ENCODE measurements at regions not wholly inside any gene's neighbourhood (a gene's known extent, or its start where the extent isn't known, plus 50 kb on each side); places are given as distances from the start of the nearest gene placed in this dataset.

GRCh38 chr4:73317092-73317491, 58.5 kb upstream of the ANKRD17 start (continued):
- TF ChIP-seq ATF3 (IDR thresholded peaks at IDR 0.05) (no peak), CEBPB (IDR thresholded peaks at IDR 0.05; ENCODE audit: low read depth) (no peak)

GRCh38 chr4:73315091-73315490, 56.5 kb upstream of the ANKRD17 start:
- TF ChIP-seq JUND (IDR thresholded peaks at IDR 0.05) (no peak), ZFX (IDR thresholded peaks at IDR 0.05) (no peak), MAX (IDR thresholded peaks at IDR 0.05) (no peak), ZNF274 (IDR thresholded peaks at IDR 0.05; ENCODE audit: low read depth, low read length) (no peak), POLR2A (IDR thresholded peaks at IDR 0.05; ENCODE audit: borderline replicate concordance, extremely low read depth, insufficient read depth, insufficient read length) (no peak), SRF (IDR thresholded peaks at IDR 0.05; ENCODE audit: low read depth) (no peak), YY1 (IDR thresholded peaks at IDR 0.05; ENCODE audit: extremely low read depth, insufficient replicate concordance, low read depth, low read length) (no peak)
- TF ChIP-seq, protein P1, sequence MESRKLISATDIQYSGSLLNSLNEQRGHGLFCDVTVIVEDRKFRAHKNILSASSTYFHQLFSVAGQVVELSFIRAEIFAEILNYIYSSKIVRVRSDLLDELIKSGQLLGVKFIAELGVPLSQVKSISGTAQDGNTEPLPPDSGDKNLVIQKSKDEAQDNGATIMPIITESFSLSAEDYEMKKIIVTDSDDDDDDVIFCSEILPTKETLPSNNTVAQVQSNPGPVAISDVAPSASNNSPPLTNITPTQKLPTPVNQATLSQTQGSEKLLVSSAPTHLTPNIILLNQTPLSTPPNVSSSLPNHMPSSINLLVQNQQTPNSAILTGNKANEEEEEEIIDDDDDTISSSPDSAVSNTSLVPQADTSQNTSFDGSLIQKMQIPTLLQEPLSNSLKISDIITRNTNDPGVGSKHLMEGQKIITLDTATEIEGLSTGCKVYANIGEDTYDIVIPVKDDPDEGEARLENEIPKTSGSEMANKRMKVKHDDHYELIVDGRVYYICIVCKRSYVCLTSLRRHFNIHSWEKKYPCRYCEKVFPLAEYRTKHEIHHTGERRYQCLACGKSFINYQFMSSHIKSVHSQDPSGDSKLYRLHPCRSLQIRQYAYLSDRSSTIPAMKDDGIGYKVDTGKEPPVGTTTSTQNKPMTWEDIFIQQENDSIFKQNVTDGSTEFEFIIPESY (IDR thresholded peaks at IDR 0.05; ENCODE audit: extremely low read depth, insufficient replicate concordance, low read length): no peak
- BruUV-seq (replicated peaks): no TSS peak
- Histone ChIP-seq H3K27ac (ENCODE audit: low read depth, low read length) (no peak overlapping the region), H3K36me3 (ENCODE audit: control insufficient read depth in 1 of 2, insufficient read depth in 2 of 2, low read length in 2 of 2) (no peaks in the 10 kb centered on the region), H3K4me3 (replicated peaks in 1 of 2; ENCODE audit: low read depth in 1 of 2, low read length in 2 of 2) (no peak overlapping the region), H2AFZ (ENCODE audit: low read depth, low read length, poor library complexity, severe bottlenecking) (no peak overlapping the region), H3K27me3 (ENCODE audit: insufficient read depth, low read length) (no peaks in the 10 kb centered on the region), H3K9ac (ENCODE audit: low read length) (no peak overlapping the region), H3K79me2 (ENCODE audit: insufficient read depth, low read length) (no peaks in the 10 kb centered on the region), H4K20me1 (ENCODE audit: insufficient read depth) (no peaks in the 10 kb centered on the region), H3K9me3 (ENCODE audit: control insufficient read depth in 1 of 2, insufficient read depth in 1 of 2, low read depth in 1 of 2, low read length in 2 of 2) (no peaks in the 10 kb centered on the region), H3K9me2 (ENCODE audit: insufficient read depth) (no peaks in the 10 kb centered on the region), H3K4me1 (ENCODE audit: control insufficient read depth in 1 of 2, insufficient read depth in 2 of 2, low read length in 2 of 2) (no peaks in the 10 kb centered on the region), H3K4me2 (ENCODE audit: low read length) (no peak overlapping the region)
- DNase-seq (ENCODE audit: low read depth, low spot score) (no peak), ATAC-seq (no peak)
- RAD21 ChIA-PET (ENCODE audit: low non-redundant PET in 1 of 2, low total read pairs in 2 of 2, uncharacterized antibody in 2 of 2, unreplicated experiment in 2 of 2): no interaction called here
- CTCF ChIA-PET: interaction anchor here (1.6 to 1.8 kb wide), 2 partner anchors 26 to 131 kb away, joined by 3 to 6 read pairs; no protein-coding TSS in a partner anchor
- POLR2A ChIA-PET: no interaction called here
- intact Hi-C loops (cut with micrococcal nuclease): loop anchor here (10.0 kb wide), 2 partner anchors 130 to 820 kb away; no protein-coding TSS in a partner anchor

Data from HCT116 (cell line).